H9 (cell line): ENCODE measurements at regions not wholly inside any gene's neighbourhood (a gene's known extent, or its start where the extent isn't known, plus 50 kb on each side); places are given as distances from the start of the nearest gene placed in this dataset.

Source experiments
- DNase-seq: peaks from one replicate; pipeline ENCODE4 v3.0.0-alpha.2; 2017
- H2AFZ ChIP-seq: one replicate; pipeline ENCODE4 v1.6.1; 2013; ENCODE audit warnings: mild to moderate bottlenecking, low read length, control low read depth, moderate library complexity
- H2AK5ac ChIP-seq: 2 replicates; pipeline ENCODE4 v1.6.1; 2013; ENCODE audit warnings: low read length, control low read depth, mixed read lengths; ENCODE audit not compliant: insufficient read length
- H2BK120ac ChIP-seq: one replicate; pipeline ENCODE4 v1.6.1; 2013; ENCODE audit warnings: low read depth, mild to moderate bottlenecking, low read length, control low read depth, inconsistent platforms; ENCODE audit not compliant: poor library complexity, severe bottlenecking
- H2BK12ac ChIP-seq: 2 replicates; pipeline ENCODE4 v1.6.1; 2013; ENCODE audit warnings: low read length, control low read depth, mixed read lengths, low read depth; ENCODE audit not compliant: insufficient read length
- H2BK15ac ChIP-seq: 2 replicates; pipeline ENCODE4 v1.6.1; 2013; ENCODE audit warnings: low read depth, low read length, control low read depth
- H2BK20ac ChIP-seq: one replicate; pipeline ENCODE4 v1.6.1; 2013; ENCODE audit warnings: low read depth, mild to moderate bottlenecking, low read length, control low read depth, inconsistent platforms; ENCODE audit not compliant: poor library complexity, severe bottlenecking
- H2BK5ac ChIP-seq: 2 replicates; pipeline ENCODE4 v1.6.1; 2013; ENCODE audit warnings: low read length, control low read depth, mixed read lengths; ENCODE audit not compliant: insufficient read length
- H3K14ac ChIP-seq: 2 replicates; pipeline ENCODE4 v1.6.1; 2013; ENCODE audit warnings: low read length, control low read depth; ENCODE audit not compliant: insufficient read depth
- H3K18ac ChIP-seq: 2 replicates; pipeline ENCODE4 v1.6.1; 2013; ENCODE audit warnings: low read depth, mild to moderate bottlenecking, mixed read lengths, low read length, control low read depth; ENCODE audit not compliant: insufficient read length
- H3K23ac ChIP-seq: 2 replicates; pipeline ENCODE4 v1.6.1; 2013; ENCODE audit warnings: low read length, control low read depth, mixed read lengths, low read depth; ENCODE audit not compliant: insufficient read length
- H3K23me2 ChIP-seq: 2 replicates; pipeline ENCODE4 v1.6.1; 2013; ENCODE audit warnings: low read depth, mild to moderate bottlenecking, mixed read lengths, low read length, control low read depth; ENCODE audit not compliant: insufficient read length, poor library complexity, severe bottlenecking
- H3K27ac ChIP-seq: 2 replicates; pipeline ENCODE4 v1.5.1; 2013; ENCODE audit warnings: low read length, control low read depth, mixed read lengths, low read depth; ENCODE audit not compliant: insufficient read length
- H3K27me3 ChIP-seq: 2 replicates; pipeline ENCODE4 v1.6.1; 2013; ENCODE audit warnings: low read length, control low read depth, inconsistent platforms; ENCODE audit not compliant: insufficient read depth
- H3K4ac ChIP-seq: 2 replicates; pipeline ENCODE4 v1.6.1; 2013; ENCODE audit warnings: low read depth, mild to moderate bottlenecking, control low read depth, inconsistent platforms, low read length, moderate library complexity
- H3K4me1 ChIP-seq: 2 replicates; pipeline ENCODE4 v1.6.1; 2013; ENCODE audit warnings: low read length, control low read depth, inconsistent platforms; ENCODE audit not compliant: insufficient read depth
- H3K4me2 ChIP-seq: 2 replicates; pipeline ENCODE4 v1.6.1; 2013; ENCODE audit warnings: low read length, control low read depth, mixed read lengths; ENCODE audit not compliant: insufficient read length, insufficient read depth
- H3K56ac ChIP-seq: 2 replicates; pipeline ENCODE4 v1.6.1; 2013; ENCODE audit warnings: low read depth, mild to moderate bottlenecking, mixed read lengths, low read length, control low read depth; ENCODE audit not compliant: insufficient read length
- H3K79me1 ChIP-seq: 2 replicates; pipeline ENCODE4 v1.6.1; 2013; ENCODE audit warnings: low read depth, mild to moderate bottlenecking, moderate library complexity, low read length, control low read depth, inconsistent platforms; ENCODE audit not compliant: insufficient read depth, poor library complexity, severe bottlenecking
- H3K79me2 ChIP-seq: 2 replicates; pipeline ENCODE4 v1.6.1; 2013; ENCODE audit warnings: low read length, control low read depth, inconsistent platforms; ENCODE audit not compliant: insufficient read depth
- H3K9ac ChIP-seq: 2 replicates; pipeline ENCODE4 v1.6.1; 2013; ENCODE audit warnings: low read length, control low read depth, mixed read lengths; ENCODE audit not compliant: insufficient read length; ENCODE audit errors: extremely low read depth
- H3K9me3 ChIP-seq: one replicate; pipeline ENCODE4 v1.6.1; 2013; ENCODE audit warnings: low read depth, low read length, inconsistent platforms; ENCODE audit not compliant: control insufficient read depth
- H3T11ph ChIP-seq: one replicate; pipeline ENCODE4 v1.6.1; 2013; ENCODE audit warnings: mild to moderate bottlenecking, low read length, control low read depth, inconsistent platforms
- H4K20me1 ChIP-seq: one replicate; pipeline ENCODE4 v1.6.1; 2013; ENCODE audit not compliant: control insufficient read depth, insufficient read length, insufficient read depth
- H4K5ac ChIP-seq: 2 replicates; pipeline ENCODE4 v1.6.1; 2013; ENCODE audit warnings: low read depth, mild to moderate bottlenecking, mixed read lengths, low read length, control low read depth; ENCODE audit not compliant: insufficient read length
- H4K8ac ChIP-seq: replicated peaks from 2 replicates; pipeline ENCODE4 v1.6.1; 2013; ENCODE audit warnings: low read length, control low read depth, mixed read lengths, low read depth; ENCODE audit not compliant: insufficient read length
- H4K91ac ChIP-seq: 2 replicates; pipeline ENCODE4 v1.6.1; 2013; ENCODE audit warnings: low read depth, mild to moderate bottlenecking, moderate library complexity, mixed read lengths, low read length, control low read depth; ENCODE audit not compliant: insufficient read length
- H3K27ac Mint-ChIP-seq, 3 experiments: 2 replicates in 2 of 3; 3 replicates in 1 of 3; pipeline ENCODE4 v1.8.0; 2020 to 2021; ENCODE audit warnings: mixed read lengths in 3 of 3, mild to moderate bottlenecking in 1 of 3, moderate library complexity in 1 of 3
- H3K27me3 Mint-ChIP-seq: 2 replicates; pipeline ENCODE4 v1.8.0; 2021; ENCODE audit warnings: low read depth, mild to moderate bottlenecking, moderate library complexity, mixed read lengths
- H3K36me3 Mint-ChIP-seq, 3 experiments: 2 replicates in 2 of 3; 3 replicates in 1 of 3; pipeline ENCODE4 v1.8.0; 2020 to 2021; ENCODE audit warnings: low read depth in 3 of 3, mixed read lengths in 3 of 3; ENCODE audit not compliant: insufficient read depth in 1 of 3
- H3K4me1 Mint-ChIP-seq, 2 experiments: 2 replicates each; pipeline ENCODE4 v1.8.0; 2020; ENCODE audit warnings: mixed read lengths in 2 of 2
- H3K4me3 Mint-ChIP-seq, 2 experiments: 2 replicates in 1 of 2; 3 replicates in 1 of 2; pipeline ENCODE4 v1.8.0; 2020 to 2021; ENCODE audit warnings: mild to moderate bottlenecking in 2 of 2, mixed read lengths in 2 of 2, moderate library complexity in 1 of 2
- H3K9me3 Mint-ChIP-seq, 2 experiments: 2 replicates in 1 of 2; 3 replicates in 1 of 2; pipeline ENCODE4 v1.8.0; 2020; ENCODE audit warnings: mild to moderate bottlenecking in 2 of 2, mixed read lengths in 2 of 2, moderate library complexity in 1 of 2
- CTCF ChIP-seq: fragments of 200-600 bp; sonication (generic); conservative IDR thresholded peaks from 3 replicates; pipeline ENCODE4 v1.8.0; 2021; ENCODE audit warnings: antibody characterized with exemption, mild to moderate bottlenecking
- WGBS: extraction: QIAGEN DNeasy Blood & Tissue Kit; methylation state at CpG from one replicate; pipeline ENCODE4 v1.1.7; 2013; ENCODE audit warnings: missing lambda C conversion rate, low lambda C conversion rate, mixed read lengths; ENCODE audit not compliant: insufficient read length; ENCODE audit errors: extremely low coverage; 5-methylcytosine and 5-hydroxymethylcytosine counted together

- Histone ChIP-seq H3K4me1 (0 out of 2 replicates have a peak, but pooled peaks cover 3% of the 10 kb centered on the region), H3K27me3 (no peaks in the 10 kb centered on the region), H4K91ac (no peak overlapping the region), H3K23me2 (no peaks in the 10 kb centered on the region), H2AFZ (no peak overlapping the region), H3K4me2 (no peak overlapping the region), H2BK15ac (no peak overlapping the region), H3K56ac (no peak overlapping the region), H3K14ac (no peak overlapping the region), H3K18ac (no peak overlapping the region), H3T11ph (no peak overlapping the region), H3K9me3 (no peaks in the 10 kb centered on the region), H2BK120ac (no peak overlapping the region), H2BK12ac (no peak overlapping the region), H2AK5ac (no peak overlapping the region), H3K23ac (no peak overlapping the region), H3K4ac (no peak overlapping the region), H3K79me2 (no peaks in the 10 kb centered on the region), H3K9ac (no peak overlapping the region), H4K20me1 (no peaks in the 10 kb centered on the region), H2BK20ac (no peak overlapping the region), H4K8ac (no peak overlapping the region), H2BK5ac (no peak overlapping the region), H4K5ac (no peak overlapping the region), H3K79me1 (no peaks in the 10 kb centered on the region), H3K27ac (no peak overlapping the region)
- Mint-ChIP-seq H3K4me3 (no peak overlapping the region), H3K9me3 (peaks cover 0 to 2% of the 10 kb centered on the region in 2 experiments; a peak in 1 of 5 replicates), H3K27me3 (no peaks in the 10 kb centered on the region; the same call in 1 of the 2 replicates), H3K4me1 (peaks cover 22 to 27% of the 10 kb centered on the region in 2 experiments), H3K27ac (no peak overlapping the region), H3K36me3 (no peaks in the 10 kb centered on the region)
- no CpG with 5 or more reads among the region's 5 CpGs for WGBS
- no peak for TF ChIP-seq CTCF
- no peak for DNase-seq
Observed at GRCh38 chr10:14382022-14382421, 51.3 kb upstream of the FRMD4A start.
